Skeletal muscle cell (primary cell): ENCODE measurements at regions not wholly inside any gene's neighbourhood (a gene's known extent, or its start where the extent isn't known, plus 50 kb on each side); places are given as distances from the start of the nearest gene placed in this dataset.

Experiments used
- DNase-seq: peaks from one replicate; pipeline ENCODE4 v3.0.0-alpha.2; 2010; ENCODE audit warnings: low read depth
- H3K4me3 ChIP-seq: 2 replicates; pipeline ENCODE4 v1.5.1; 2011; ENCODE audit warnings: low read depth, mild to moderate bottlenecking, control low read depth, low read length, moderate library complexity

DNA sequence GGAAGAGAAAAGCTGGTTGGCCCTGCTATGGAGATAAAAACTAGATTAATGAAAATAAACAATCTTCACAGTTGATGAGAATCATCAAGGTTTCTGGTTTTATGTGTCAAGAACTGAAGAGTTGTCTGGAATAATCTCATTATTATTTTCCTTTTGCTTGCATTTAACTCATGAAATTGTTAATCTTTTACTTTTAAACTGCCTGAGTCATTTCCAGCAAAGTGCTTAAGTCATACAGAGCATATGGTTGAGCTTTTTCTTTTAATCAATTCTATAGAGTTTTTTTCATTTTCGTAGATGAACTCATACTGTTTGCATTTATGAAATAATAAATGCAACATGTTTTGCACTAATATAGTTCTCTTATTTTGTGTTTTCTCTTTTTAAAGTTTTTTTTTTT lies 747.9 kb downstream of the NXPH1 start:
- DNase-seq: no peak
- H3K4me3 ChIP-seq: no peak overlapping the region

DNA sequence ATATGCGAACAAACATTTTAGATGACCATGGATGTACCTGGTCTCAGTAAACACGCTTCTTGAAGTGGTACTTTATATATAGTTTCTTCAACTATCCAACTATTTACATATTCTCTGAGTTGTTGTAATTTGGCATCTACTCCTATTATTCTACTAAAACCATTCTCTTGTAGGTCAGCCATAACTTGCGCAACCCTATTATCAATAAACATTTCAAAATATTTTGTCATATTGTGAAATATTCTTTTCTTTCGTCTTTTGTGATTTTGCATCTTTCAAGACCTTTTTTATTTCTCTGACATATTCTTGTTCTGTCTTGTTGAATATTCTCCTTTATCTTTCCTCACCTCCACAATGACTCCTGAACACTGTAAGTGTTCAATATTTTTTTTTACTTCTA lies 753.3 kb downstream of the NXPH1 start:
- H3K4me3 ChIP-seq: no peak overlapping the region
- no peak for DNase-seq

DNA sequence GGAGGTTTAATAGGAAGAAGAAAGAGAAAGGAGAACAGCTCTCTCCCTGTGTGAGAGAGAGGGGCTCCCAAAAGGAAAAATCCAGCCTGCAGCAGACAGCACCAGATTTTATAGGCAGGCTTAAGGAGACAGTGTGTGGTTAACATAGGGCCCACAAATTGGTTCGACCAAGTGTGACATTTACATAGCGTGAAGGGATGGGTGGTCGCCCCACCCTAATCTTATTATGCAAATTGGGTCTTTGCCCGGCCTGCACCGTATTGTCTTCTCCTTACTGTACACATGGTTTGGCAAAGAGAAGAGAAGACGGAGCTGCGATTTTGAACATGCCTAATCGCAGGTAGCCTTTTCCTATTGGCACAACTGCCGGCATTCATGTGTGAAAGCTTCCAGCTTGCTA lies 756.3 kb downstream of the NXPH1 start:
- DNase-seq: no peak
- no peak overlapping the region for H3K4me3 ChIP-seq

- no peak overlapping the region for H3K4me3 ChIP-seq
- DNase-seq: no peak
Measured at GRCh38 chr7:9192969-9193368, 759.6 kb downstream of the NXPH1 start.

GRCh38 chr7:9200626-9201025 lies 767.2 kb downstream of the NXPH1 start:
- DNase-seq: no peak
- H3K4me3 ChIP-seq: no peak overlapping the region

DNA sequence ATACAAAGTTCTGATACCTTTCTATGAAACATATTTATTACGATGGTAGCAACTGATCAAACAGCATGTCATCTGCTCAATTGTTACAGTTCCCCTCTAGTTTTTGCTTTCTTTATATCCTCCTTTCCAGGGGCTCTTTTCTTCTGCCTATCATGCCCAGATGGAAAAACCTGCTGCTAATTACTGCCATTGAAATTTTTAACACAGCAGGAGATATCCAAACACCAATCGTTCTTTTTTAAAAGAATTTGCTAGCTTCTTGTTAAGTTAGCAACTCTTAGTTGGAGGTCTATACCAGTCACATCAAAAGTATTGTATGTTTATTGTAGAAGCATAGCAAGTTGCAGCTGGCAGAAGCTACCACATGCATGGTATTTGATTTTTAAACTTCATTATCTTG lies 768.5 kb downstream of the NXPH1 start:
- H3K4me3 ChIP-seq: no peak overlapping the region
- no peak for DNase-seq

GRCh38 chr7:9204571-9204970 lies 771.2 kb downstream of the NXPH1 start:
- H3K4me3 ChIP-seq: no peak overlapping the region
- DNase-seq: no peak

DNA sequence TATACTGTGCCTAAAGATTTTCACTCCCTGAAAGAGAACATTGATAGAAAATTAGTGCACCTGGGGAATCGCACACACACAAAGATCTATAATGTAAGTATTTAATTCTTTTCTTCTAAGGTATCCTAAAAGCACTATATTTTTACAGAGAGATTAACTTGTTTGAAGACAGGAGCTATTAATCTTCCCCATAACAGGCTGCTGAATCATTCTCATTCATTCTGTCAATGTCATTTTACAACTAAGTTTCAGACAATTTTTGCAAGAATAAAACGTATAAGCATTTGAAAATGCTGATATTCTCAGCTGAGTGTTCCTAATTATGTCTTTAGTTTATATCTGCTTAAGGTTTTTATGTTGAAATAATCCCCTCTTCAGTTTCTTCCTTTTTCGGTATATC lies 776.7 kb downstream of the NXPH1 start:
- DNase-seq: no peak
- no peak overlapping the region for H3K4me3 ChIP-seq

GRCh38 chr7:9217204-9217603 lies 783.8 kb downstream of the NXPH1 start:
- no peak for DNase-seq
- H3K4me3 ChIP-seq: no peak overlapping the region

GRCh38 chr7:9226500-9226899 lies 793.1 kb downstream of the NXPH1 start:
- H3K4me3 ChIP-seq: no peak overlapping the region
- no peak for DNase-seq

- DNase-seq: no peak
- no peak overlapping the region for H3K4me3 ChIP-seq
Measured at GRCh38 chr7:9231630-9232121, 798.3 kb downstream of the NXPH1 start.

DNA sequence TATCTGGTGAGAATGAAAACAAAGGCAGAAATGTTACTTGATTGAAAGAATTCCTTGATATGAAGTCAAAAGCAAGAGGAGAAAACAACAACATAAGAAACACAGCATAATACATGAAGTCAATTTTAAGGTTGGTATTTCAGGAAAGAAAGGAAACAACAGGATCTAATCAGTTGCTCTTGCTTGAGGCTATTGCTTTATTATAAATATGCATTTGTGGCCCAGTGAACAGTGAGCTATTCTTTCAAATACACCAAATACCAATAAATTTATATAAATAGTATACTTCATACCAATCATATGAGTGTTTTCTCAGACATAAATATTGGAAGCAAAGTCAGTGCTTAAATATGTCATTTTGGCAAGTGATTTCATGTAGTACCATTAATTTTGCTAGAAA lies 806.6 kb downstream of the NXPH1 start:
- DNase-seq: no peak
- H3K4me3 ChIP-seq: no peak overlapping the region

DNA sequence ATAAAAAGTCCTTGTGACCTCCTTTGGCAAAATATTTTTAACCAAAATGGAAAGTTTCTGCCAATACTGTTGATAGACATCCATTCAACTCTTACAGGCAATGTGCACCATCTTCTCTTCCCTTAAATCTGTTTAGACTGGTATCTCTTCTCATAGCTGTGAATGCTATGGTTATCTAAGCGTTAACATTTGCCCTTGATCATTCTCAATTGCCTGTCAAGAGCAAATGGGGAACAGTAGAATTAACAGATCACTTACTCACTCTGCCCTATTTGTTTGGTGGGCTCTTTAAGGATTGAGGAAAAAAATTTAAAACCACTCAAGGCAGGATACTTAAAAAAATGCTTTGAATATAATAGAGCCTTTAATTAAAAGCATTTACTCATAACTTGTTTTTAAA lies 808.4 kb downstream of the NXPH1 start:
- H3K4me3 ChIP-seq: no peak overlapping the region
- no peak for DNase-seq

GRCh38 chr7:9242636-9243035 lies 809.2 kb downstream of the NXPH1 start:
- H3K4me3 ChIP-seq: no peak overlapping the region
- DNase-seq: no peak

DNA sequence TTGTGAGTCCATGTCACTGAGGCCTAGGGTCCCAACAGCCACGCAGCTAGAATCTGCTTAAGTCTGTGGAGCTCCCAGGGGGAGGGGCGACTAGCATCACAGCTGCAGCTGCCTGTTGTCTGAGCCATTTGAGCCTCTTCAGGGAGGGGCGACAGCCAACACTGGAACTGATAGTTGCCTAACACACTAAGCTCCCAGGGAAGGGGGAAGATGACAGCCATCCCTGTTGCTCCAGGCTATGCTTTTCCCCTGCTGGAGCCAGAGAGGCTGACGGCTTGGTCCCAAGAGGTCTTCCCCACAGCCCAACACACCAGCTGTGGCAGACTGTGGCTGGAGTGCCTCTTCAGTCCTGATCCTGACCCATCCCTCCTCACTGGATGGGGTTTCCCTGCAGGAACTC lies 817.5 kb downstream of the NXPH1 start:
- no peak for DNase-seq
- H3K4me3 ChIP-seq: no peak overlapping the region

DNA sequence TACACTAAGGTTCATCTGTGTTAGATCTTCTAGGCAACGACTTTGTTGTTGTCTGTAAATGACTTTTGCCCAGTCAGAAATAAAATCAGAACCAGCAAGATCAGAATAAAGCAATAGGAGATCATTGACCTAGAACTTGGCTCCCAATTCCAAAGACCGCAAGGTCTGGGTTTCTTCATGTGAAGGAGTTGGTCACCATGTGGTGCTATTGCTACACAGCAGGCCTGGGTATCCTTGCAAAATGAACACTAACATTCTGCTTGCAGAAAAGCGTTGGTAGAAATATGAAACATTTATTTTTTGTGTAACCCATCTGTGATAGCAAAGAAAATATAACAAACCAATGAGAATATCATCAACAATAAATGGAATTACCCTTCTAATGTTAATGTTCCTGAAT lies 831.0 kb downstream of the NXPH1 start:
- no peak overlapping the region for H3K4me3 ChIP-seq
- no peak for DNase-seq

- no peak overlapping the region for H3K4me3 ChIP-seq
- DNase-seq: no peak
Measured at GRCh38 chr7:9280088-9280487, 846.7 kb downstream of the NXPH1 start.

DNA sequence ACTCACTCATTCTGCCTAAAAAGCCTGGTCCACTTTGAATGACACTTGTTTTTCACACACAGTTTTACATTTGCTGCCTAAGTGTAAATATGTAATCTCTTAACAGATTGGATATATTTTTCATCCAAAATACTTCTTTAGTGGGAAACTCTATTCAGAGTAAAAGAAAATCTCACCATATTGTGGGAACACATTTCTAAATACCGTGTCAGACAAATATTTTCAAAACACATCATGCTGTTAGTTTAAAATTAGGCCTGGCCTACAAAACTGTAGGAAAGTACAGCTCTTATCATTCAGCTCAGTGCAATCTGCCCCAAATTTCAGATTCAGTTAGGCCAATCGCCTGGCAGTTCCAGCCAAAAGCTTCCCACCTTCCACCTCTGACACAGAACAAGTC lies 849.8 kb downstream of the NXPH1 start:
- H3K4me3 ChIP-seq: no peak overlapping the region
- no peak for DNase-seq

DNA sequence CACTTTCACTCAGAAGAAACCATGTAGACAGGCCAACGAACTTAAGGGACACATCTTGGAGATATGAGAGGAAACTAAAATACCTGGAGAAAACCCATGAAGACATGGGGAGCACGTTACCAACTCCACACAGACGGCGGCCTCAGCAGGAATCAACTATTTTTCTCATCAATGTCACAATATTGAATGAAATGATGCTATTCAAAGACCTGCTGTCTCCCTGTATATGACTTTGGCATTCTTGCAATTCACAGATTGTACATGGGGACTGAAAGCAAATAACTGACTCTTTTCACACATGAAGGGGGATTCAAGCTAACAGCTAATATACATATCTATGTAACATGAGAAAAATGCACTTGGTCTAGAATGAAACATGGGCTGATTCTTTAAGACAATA lies 869.0 kb downstream of the NXPH1 start:
- no peak overlapping the region for H3K4me3 ChIP-seq
- no peak for DNase-seq

DNA sequence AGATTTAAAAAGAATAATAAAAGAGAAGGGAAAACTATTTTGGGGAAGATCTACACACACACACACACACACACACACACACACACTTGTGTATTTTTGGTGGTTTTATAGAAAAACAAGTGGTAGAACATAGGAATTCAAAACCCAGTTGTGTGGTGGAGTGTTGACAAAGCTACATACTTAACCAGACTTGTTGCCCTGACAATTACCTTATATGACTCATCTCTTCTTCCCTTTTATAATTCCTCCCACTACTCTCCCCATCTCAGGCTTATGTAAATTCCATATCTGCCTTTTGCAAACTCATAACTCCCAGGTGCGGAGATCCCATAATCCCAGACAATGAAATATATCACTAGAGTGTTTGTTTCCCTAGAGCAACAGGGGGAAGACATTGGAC lies 873.7 kb downstream of the NXPH1 start:
- no peak overlapping the region for H3K4me3 ChIP-seq
- DNase-seq: no peak

DNA sequence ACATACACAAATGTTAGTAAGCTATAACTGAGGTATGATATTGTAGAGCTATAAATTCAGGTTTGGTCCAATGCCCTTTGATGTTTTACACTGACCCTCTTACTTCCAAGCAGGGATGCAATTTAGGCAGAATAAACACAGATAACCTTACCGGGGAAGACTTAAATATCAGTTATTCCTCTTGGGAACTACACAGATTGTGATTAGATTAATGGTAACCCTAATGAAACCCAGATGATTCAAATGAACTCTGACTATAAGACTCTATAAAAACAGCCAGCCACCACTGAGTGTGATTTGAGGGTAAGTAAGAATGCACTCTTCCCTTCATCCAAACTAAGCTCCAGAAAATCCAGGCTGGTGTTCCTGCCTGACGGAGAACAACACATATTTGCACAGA lies 891.1 kb downstream of the NXPH1 start:
- no peak overlapping the region for H3K4me3 ChIP-seq
- DNase-seq: no peak

DNA sequence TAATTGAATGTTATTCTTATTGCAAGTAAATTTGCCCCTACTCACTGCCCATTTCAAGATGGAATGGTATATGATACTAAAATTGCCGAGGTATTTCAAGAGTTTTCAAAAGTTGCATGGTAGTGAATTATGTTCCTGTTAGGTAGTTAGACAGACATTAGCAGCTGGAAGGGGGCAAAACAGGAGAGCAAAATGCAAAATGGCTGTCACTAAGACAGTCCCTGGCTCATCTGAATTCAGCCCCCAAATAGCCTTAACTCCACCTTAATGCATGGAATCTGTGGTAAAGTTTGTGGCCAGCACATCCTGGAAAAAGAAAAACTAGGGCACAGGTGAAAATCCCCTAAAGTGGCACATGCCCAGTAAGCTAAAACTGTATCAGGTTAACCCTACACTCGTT lies 894.9 kb downstream of the NXPH1 start:
- DNase-seq: no peak
- no peak overlapping the region for H3K4me3 ChIP-seq
